H9 (cell line): ENCODE measurements at regions not wholly inside any gene's neighbourhood (a gene's known extent, or its start where the extent isn't known, plus 50 kb on each side); places are given as distances from the start of the nearest gene placed in this dataset.

Source experiments
- DNase-seq: peaks from one replicate; pipeline ENCODE4 v3.0.0-alpha.2; 2017
- H2AFZ ChIP-seq: one replicate; pipeline ENCODE4 v1.6.1; 2013; ENCODE audit warnings: mild to moderate bottlenecking, low read length, control low read depth, moderate library complexity
- H2AK5ac ChIP-seq: 2 replicates; pipeline ENCODE4 v1.6.1; 2013; ENCODE audit warnings: low read length, control low read depth, mixed read lengths; ENCODE audit not compliant: insufficient read length
- H2BK120ac ChIP-seq: one replicate; pipeline ENCODE4 v1.6.1; 2013; ENCODE audit warnings: low read depth, mild to moderate bottlenecking, low read length, control low read depth, inconsistent platforms; ENCODE audit not compliant: poor library complexity, severe bottlenecking
- H2BK12ac ChIP-seq: 2 replicates; pipeline ENCODE4 v1.6.1; 2013; ENCODE audit warnings: low read length, control low read depth, mixed read lengths, low read depth; ENCODE audit not compliant: insufficient read length
- H2BK15ac ChIP-seq: 2 replicates; pipeline ENCODE4 v1.6.1; 2013; ENCODE audit warnings: low read depth, low read length, control low read depth
- H2BK20ac ChIP-seq: one replicate; pipeline ENCODE4 v1.6.1; 2013; ENCODE audit warnings: low read depth, mild to moderate bottlenecking, low read length, control low read depth, inconsistent platforms; ENCODE audit not compliant: poor library complexity, severe bottlenecking
- H2BK5ac ChIP-seq: 2 replicates; pipeline ENCODE4 v1.6.1; 2013; ENCODE audit warnings: low read length, control low read depth, mixed read lengths; ENCODE audit not compliant: insufficient read length
- H3K14ac ChIP-seq: 2 replicates; pipeline ENCODE4 v1.6.1; 2013; ENCODE audit warnings: low read length, control low read depth; ENCODE audit not compliant: insufficient read depth
- H3K18ac ChIP-seq: 2 replicates; pipeline ENCODE4 v1.6.1; 2013; ENCODE audit warnings: low read depth, mild to moderate bottlenecking, mixed read lengths, low read length, control low read depth; ENCODE audit not compliant: insufficient read length
- H3K23ac ChIP-seq: 2 replicates; pipeline ENCODE4 v1.6.1; 2013; ENCODE audit warnings: low read length, control low read depth, mixed read lengths, low read depth; ENCODE audit not compliant: insufficient read length
- H3K23me2 ChIP-seq: 2 replicates; pipeline ENCODE4 v1.6.1; 2013; ENCODE audit warnings: low read depth, mild to moderate bottlenecking, mixed read lengths, low read length, control low read depth; ENCODE audit not compliant: insufficient read length, poor library complexity, severe bottlenecking
- H3K27ac ChIP-seq: 2 replicates; pipeline ENCODE4 v1.5.1; 2013; ENCODE audit warnings: low read length, control low read depth, mixed read lengths, low read depth; ENCODE audit not compliant: insufficient read length
- H3K27me3 ChIP-seq: 2 replicates; pipeline ENCODE4 v1.6.1; 2013; ENCODE audit warnings: low read length, control low read depth, inconsistent platforms; ENCODE audit not compliant: insufficient read depth
- H3K4ac ChIP-seq: 2 replicates; pipeline ENCODE4 v1.6.1; 2013; ENCODE audit warnings: low read depth, mild to moderate bottlenecking, control low read depth, inconsistent platforms, low read length, moderate library complexity
- H3K4me1 ChIP-seq: 2 replicates; pipeline ENCODE4 v1.6.1; 2013; ENCODE audit warnings: low read length, control low read depth, inconsistent platforms; ENCODE audit not compliant: insufficient read depth
- H3K4me2 ChIP-seq: 2 replicates; pipeline ENCODE4 v1.6.1; 2013; ENCODE audit warnings: low read length, control low read depth, mixed read lengths; ENCODE audit not compliant: insufficient read length, insufficient read depth
- H3K56ac ChIP-seq: 2 replicates; pipeline ENCODE4 v1.6.1; 2013; ENCODE audit warnings: low read depth, mild to moderate bottlenecking, mixed read lengths, low read length, control low read depth; ENCODE audit not compliant: insufficient read length
- H3K79me1 ChIP-seq: 2 replicates; pipeline ENCODE4 v1.6.1; 2013; ENCODE audit warnings: low read depth, mild to moderate bottlenecking, moderate library complexity, low read length, control low read depth, inconsistent platforms; ENCODE audit not compliant: insufficient read depth, poor library complexity, severe bottlenecking
- H3K79me2 ChIP-seq: 2 replicates; pipeline ENCODE4 v1.6.1; 2013; ENCODE audit warnings: low read length, control low read depth, inconsistent platforms; ENCODE audit not compliant: insufficient read depth
- H3K9ac ChIP-seq: 2 replicates; pipeline ENCODE4 v1.6.1; 2013; ENCODE audit warnings: low read length, control low read depth, mixed read lengths; ENCODE audit not compliant: insufficient read length; ENCODE audit errors: extremely low read depth
- H3K9me3 ChIP-seq: one replicate; pipeline ENCODE4 v1.6.1; 2013; ENCODE audit warnings: low read depth, low read length, inconsistent platforms; ENCODE audit not compliant: control insufficient read depth
- H3T11ph ChIP-seq: one replicate; pipeline ENCODE4 v1.6.1; 2013; ENCODE audit warnings: mild to moderate bottlenecking, low read length, control low read depth, inconsistent platforms
- H4K20me1 ChIP-seq: one replicate; pipeline ENCODE4 v1.6.1; 2013; ENCODE audit not compliant: control insufficient read depth, insufficient read length, insufficient read depth
- H4K5ac ChIP-seq: 2 replicates; pipeline ENCODE4 v1.6.1; 2013; ENCODE audit warnings: low read depth, mild to moderate bottlenecking, mixed read lengths, low read length, control low read depth; ENCODE audit not compliant: insufficient read length
- H4K8ac ChIP-seq: replicated peaks from 2 replicates; pipeline ENCODE4 v1.6.1; 2013; ENCODE audit warnings: low read length, control low read depth, mixed read lengths, low read depth; ENCODE audit not compliant: insufficient read length
- H4K91ac ChIP-seq: 2 replicates; pipeline ENCODE4 v1.6.1; 2013; ENCODE audit warnings: low read depth, mild to moderate bottlenecking, moderate library complexity, mixed read lengths, low read length, control low read depth; ENCODE audit not compliant: insufficient read length
- H3K27ac Mint-ChIP-seq, 3 experiments: 2 replicates in 2 of 3; 3 replicates in 1 of 3; pipeline ENCODE4 v1.8.0; 2020 to 2021; ENCODE audit warnings: mixed read lengths in 3 of 3, mild to moderate bottlenecking in 1 of 3, moderate library complexity in 1 of 3
- H3K27me3 Mint-ChIP-seq: 2 replicates; pipeline ENCODE4 v1.8.0; 2021; ENCODE audit warnings: low read depth, mild to moderate bottlenecking, moderate library complexity, mixed read lengths
- H3K36me3 Mint-ChIP-seq, 3 experiments: 2 replicates in 2 of 3; 3 replicates in 1 of 3; pipeline ENCODE4 v1.8.0; 2020 to 2021; ENCODE audit warnings: low read depth in 3 of 3, mixed read lengths in 3 of 3; ENCODE audit not compliant: insufficient read depth in 1 of 3
- H3K4me1 Mint-ChIP-seq, 2 experiments: 2 replicates each; pipeline ENCODE4 v1.8.0; 2020; ENCODE audit warnings: mixed read lengths in 2 of 2
- H3K4me3 Mint-ChIP-seq, 2 experiments: 2 replicates in 1 of 2; 3 replicates in 1 of 2; pipeline ENCODE4 v1.8.0; 2020 to 2021; ENCODE audit warnings: mild to moderate bottlenecking in 2 of 2, mixed read lengths in 2 of 2, moderate library complexity in 1 of 2
- H3K9me3 Mint-ChIP-seq, 2 experiments: 2 replicates in 1 of 2; 3 replicates in 1 of 2; pipeline ENCODE4 v1.8.0; 2020; ENCODE audit warnings: mild to moderate bottlenecking in 2 of 2, mixed read lengths in 2 of 2, moderate library complexity in 1 of 2
- WGBS: extraction: QIAGEN DNeasy Blood & Tissue Kit; methylation state at CpG from one replicate; pipeline ENCODE4 v1.1.7; 2013; ENCODE audit warnings: missing lambda C conversion rate, low lambda C conversion rate, mixed read lengths; ENCODE audit not compliant: insufficient read length; ENCODE audit errors: extremely low coverage; 5-methylcytosine and 5-hydroxymethylcytosine counted together
- TF ChIP-seq, protein P1 (sequence below): fragments of 200-600 bp; sonication (generic); conservative IDR thresholded peaks from 3 replicates; pipeline ENCODE4 v1.8.0; 2021; ENCODE audit warnings: antibody characterized with exemption, mild to moderate bottlenecking

DNA sequence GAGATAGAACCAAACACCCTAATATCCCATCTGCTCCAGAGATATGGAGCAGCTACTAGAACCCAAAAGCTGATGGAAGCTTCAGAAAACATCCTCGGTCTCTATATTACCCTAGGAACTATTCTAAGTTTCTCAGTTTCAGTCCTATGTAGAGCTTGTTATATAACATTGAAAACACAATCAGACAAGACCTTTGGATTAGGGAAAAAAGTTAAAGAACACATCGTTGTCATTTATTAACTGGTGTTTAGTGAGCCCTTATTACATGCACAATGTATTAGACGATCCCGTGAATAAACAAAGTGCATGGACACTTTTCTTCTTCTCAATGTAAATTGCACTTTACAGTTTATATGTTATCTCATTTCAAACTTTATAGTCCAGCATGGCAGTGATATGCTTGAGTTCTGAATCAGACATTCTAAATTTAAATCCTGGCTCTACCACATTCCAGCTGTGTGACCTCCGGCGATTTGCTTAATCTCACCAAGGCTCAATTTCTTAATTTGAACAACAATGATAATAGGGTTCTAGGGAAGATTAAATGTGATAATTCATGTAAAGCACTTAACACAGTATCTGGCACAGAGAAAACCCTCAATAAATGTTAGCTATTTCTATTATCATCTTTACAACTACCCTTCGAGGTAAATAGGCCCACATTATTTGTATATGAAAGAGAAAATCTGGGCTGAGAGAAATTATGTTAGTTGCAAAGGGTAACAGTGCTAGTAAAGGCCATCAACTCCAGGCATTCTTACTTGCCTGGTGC lies 83.6 kb upstream of the PIK3C3 start:
- DNase-seq = no peak
- no peaks in the 10 kb centered on the region for H3K23me2 ChIP-seq
- Mint-ChIP-seq H3K9me3 (peaks cover 0 to under 1% of the 10 kb centered on the region in 2 experiments; a peak in 1 of 5 replicates), H3K36me3 (no peaks in the 10 kb centered on the region; a peak in 1 of 7 replicates), H3K27ac (no peak overlapping the region; a peak in 1 of 7 replicates), H3K4me1 (peaks cover 7 to 11% of the 10 kb centered on the region in 2 experiments), H3K4me3 (no peak overlapping the region), H3K27me3 (no peaks in the 10 kb centered on the region)
- H3K9ac ChIP-seq = no peak overlapping the region
- no peak overlapping the region for H4K5ac ChIP-seq
- H3K27ac ChIP-seq = no peak overlapping the region
- no peak overlapping the region for H4K91ac ChIP-seq
- no peak overlapping the region for H2BK5ac ChIP-seq
- H4K8ac ChIP-seq = no peak overlapping the region
- H3K56ac ChIP-seq = no peak overlapping the region
- H3K18ac ChIP-seq = no peak overlapping the region
- no peak overlapping the region for H3K4ac ChIP-seq
- TF ChIP-seq, protein P1, sequence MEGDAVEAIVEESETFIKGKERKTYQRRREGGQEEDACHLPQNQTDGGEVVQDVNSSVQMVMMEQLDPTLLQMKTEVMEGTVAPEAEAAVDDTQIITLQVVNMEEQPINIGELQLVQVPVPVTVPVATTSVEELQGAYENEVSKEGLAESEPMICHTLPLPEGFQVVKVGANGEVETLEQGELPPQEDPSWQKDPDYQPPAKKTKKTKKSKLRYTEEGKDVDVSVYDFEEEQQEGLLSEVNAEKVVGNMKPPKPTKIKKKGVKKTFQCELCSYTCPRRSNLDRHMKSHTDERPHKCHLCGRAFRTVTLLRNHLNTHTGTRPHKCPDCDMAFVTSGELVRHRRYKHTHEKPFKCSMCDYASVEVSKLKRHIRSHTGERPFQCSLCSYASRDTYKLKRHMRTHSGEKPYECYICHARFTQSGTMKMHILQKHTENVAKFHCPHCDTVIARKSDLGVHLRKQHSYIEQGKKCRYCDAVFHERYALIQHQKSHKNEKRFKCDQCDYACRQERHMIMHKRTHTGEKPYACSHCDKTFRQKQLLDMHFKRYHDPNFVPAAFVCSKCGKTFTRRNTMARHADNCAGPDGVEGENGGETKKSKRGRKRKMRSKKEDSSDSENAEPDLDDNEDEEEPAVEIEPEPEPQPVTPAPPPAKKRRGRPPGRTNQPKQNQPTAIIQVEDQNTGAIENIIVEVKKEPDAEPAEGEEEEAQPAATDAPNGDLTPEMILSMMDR = no peak
- no peak overlapping the region for H2AFZ ChIP-seq
- H4K20me1 ChIP-seq = no peaks in the 10 kb centered on the region
- H3K79me1 ChIP-seq = no peaks in the 10 kb centered on the region
- H3K9me3 ChIP-seq = no peaks in the 10 kb centered on the region
- H3T11ph ChIP-seq = no peak overlapping the region
- no peak overlapping the region for H2BK20ac ChIP-seq
- no peaks in the 10 kb centered on the region for H3K27me3 ChIP-seq
- WGBS = no CpG with 5 or more reads among the region's 7 CpGs
- no peak overlapping the region for H2BK12ac ChIP-seq
- no peaks in the 10 kb centered on the region for H3K4me1 ChIP-seq
- H2BK15ac ChIP-seq = no peak overlapping the region
- no peak overlapping the region for H3K14ac ChIP-seq
- no peaks in the 10 kb centered on the region for H3K79me2 ChIP-seq
- H2AK5ac ChIP-seq = no peak overlapping the region
- H2BK120ac ChIP-seq = no peak overlapping the region
- no peak overlapping the region for H3K23ac ChIP-seq
- H3K4me2 ChIP-seq = no peak overlapping the region
